ENCODE measurements at regions not wholly inside any gene's neighbourhood (a gene's known extent, or its start where the extent isn't known, plus 50 kb on each side); places are given as distances from the start of the nearest gene placed in this dataset.

DNA sequence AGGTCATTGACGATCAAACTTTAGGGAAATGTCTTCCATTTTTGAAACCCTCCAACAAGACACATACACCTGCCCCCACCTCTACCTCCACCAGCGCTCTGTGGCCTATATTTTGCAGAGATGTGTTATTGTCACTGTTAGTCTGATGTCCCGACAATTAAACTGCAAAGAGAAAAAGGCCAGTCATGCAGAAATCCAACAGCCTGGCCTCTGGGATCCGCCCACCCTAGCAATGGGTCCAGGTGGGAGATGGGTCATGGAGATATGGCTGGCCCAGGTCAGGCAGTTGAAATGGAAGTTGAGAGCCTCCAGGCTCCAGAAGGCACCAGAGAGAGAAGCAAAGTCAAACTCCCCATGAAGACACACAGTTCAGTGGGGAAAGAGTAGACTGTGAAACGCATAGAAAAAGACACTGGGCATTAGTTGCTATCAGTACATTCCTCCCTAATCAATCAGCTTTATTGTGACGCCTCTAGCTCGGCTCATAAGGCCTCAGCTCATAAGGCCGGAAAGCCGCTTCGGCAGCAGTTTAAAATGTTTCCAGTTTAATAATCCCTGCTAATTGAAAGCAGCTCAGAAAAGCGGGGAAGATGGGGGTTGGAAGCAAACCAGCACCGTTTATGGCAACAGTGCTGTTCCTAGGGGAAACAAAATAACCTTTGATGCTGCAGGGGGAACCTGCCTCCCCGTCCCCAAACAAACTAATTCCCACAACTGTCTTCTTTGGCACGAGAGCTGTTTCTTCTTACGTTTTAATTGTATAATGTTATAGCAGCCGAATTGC is 239.7 kb upstream of the ZNF507 start (continued):
- TF ChIP-seq, protein P1, sequence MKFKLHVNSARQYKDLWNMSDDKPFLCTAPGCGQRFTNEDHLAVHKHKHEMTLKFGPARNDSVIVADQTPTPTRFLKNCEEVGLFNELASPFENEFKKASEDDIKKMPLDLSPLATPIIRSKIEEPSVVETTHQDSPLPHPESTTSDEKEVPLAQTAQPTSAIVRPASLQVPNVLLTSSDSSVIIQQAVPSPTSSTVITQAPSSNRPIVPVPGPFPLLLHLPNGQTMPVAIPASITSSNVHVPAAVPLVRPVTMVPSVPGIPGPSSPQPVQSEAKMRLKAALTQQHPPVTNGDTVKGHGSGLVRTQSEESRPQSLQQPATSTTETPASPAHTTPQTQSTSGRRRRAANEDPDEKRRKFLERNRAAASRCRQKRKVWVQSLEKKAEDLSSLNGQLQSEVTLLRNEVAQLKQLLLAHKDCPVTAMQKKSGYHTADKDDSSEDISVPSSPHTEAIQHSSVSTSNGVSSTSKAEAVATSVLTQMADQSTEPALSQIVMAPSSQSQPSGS (IDR thresholded peaks at IDR 0.05; ENCODE audit: low read length): no peak
- no peak for TF ChIP-seq PHF8 (conservative IDR thresholded peaks at IDR 0.05; ENCODE audit: low read depth, low read length)
- no peak for TF ChIP-seq CREB1 (IDR thresholded peaks at IDR 0.05)
- no peak for TF ChIP-seq KDM4A (IDR thresholded peaks at IDR 0.05; ENCODE audit: low read depth, low read length, severe bottlenecking)
- TF ChIP-seq POU5F1 (IDR thresholded peaks at IDR 0.05; ENCODE audit: low read depth, low read length): no peak
